ENCODE measurements at regions not wholly inside any gene's neighbourhood (a gene's known extent, or its start where the extent isn't known, plus 50 kb on each side); places are given as distances from the start of the nearest gene placed in this dataset.

GRCh38 chr19:31223740-31224534, 125.3 kb downstream of the TSHZ3 start:
- peak; percentile 88 for DNase-seq (ENCODE audit: low read depth)
- no peak for TF ChIP-seq CTCF (IDR thresholded peaks at IDR 0.05; ENCODE audit: control insufficient read depth, insufficient read depth, low read depth, low read length, missing control alignments)
- H3K4me3 ChIP-seq (ENCODE audit: control insufficient read depth, low read depth, low read length): no peak overlapping the region

GRCh38 chr19:31220540-31220939, 128.7 kb downstream of the TSHZ3 start:
- H3K4me3 ChIP-seq (ENCODE audit: control insufficient read depth, low read depth, low read length): no peak overlapping the region
- DNase-seq (ENCODE audit: low read depth): no peak
- TF ChIP-seq CTCF (IDR thresholded peaks at IDR 0.05; ENCODE audit: control insufficient read depth, insufficient read depth, low read depth, low read length, missing control alignments): no peak

DNA sequence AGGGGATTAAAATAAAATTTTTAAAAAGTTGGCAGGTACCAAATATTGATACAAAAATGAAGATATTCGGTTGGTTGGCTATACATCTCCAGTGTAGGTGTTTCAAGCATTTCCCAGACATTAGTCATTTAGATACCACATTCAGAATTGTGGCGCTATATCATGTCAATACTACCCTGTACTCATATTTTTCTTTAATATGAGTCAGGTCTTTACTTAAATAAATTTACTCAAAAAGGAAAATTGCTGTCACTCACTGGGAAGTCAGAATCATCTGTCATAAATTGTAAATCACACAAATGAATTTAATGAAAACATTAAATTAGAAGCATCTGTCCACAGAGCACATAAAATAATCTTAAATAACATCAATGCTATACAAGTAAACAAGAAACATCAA, 134.2 kb downstream of the TSHZ3 start:
- no peak for TF ChIP-seq CTCF (IDR thresholded peaks at IDR 0.05; ENCODE audit: control insufficient read depth, insufficient read depth, low read depth, low read length, missing control alignments)
- H3K4me3 ChIP-seq (ENCODE audit: control insufficient read depth, low read depth, low read length): no peak overlapping the region
- DNase-seq (ENCODE audit: low read depth): no peak

DNA sequence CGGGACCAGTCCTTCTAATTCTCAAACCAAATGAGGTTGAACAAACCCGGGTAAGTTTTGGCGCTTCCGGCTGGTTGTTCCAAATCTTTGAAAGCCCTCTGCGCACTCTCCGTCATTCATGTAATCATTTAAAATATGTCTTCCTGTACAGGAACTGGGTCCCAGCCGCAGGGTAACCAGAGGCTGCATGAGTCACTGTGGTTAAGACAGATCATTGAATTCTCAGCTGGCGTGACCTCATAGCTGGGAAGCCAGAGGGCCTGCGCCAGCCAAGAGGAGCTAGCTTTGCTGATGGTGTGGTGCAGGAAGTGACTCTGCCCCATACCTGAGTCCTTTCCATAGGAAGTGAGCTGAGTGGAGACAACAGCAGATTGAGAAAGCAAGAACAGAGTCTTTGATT, 135.2 kb downstream of the TSHZ3 start:
- DNase-seq (ENCODE audit: low read depth): peak; percentile 97
- TF ChIP-seq CTCF (IDR thresholded peaks at IDR 0.05; ENCODE audit: control insufficient read depth, insufficient read depth, low read depth, low read length, missing control alignments): no peak
- no peak overlapping the region for H3K4me3 ChIP-seq (ENCODE audit: control insufficient read depth, low read depth, low read length)

DNA sequence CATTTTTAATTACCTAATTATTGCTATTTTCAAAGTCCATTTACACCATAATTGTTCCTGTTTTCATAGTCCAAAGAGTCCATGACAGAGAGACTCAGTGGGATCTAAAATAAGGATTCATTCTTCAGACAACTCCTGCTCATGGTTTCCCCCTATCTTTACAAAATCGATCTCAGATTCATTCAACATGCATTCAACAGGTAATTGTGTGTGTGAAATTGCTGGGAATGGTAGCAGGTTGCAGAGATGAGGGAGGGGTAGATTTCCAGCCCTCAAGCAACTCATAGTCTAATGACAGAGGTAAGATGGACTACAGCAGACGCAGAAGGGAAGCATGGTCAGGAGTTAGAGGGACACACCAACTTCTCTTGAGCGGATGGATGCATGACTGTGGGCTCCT, 138.1 kb downstream of the TSHZ3 start:
- no peak for DNase-seq (ENCODE audit: low read depth)
- TF ChIP-seq CTCF (IDR thresholded peaks at IDR 0.05; ENCODE audit: control insufficient read depth, insufficient read depth, low read depth, low read length, missing control alignments): no peak
- H3K4me3 ChIP-seq (ENCODE audit: control insufficient read depth, low read depth, low read length): no peak overlapping the region

GRCh38 chr19:31205887-31206518, 143.2 kb downstream of the TSHZ3 start:
- no peak overlapping the region for H3K4me3 ChIP-seq (ENCODE audit: control insufficient read depth, low read depth, low read length)
- DNase-seq (ENCODE audit: low read depth): no peak
- TF ChIP-seq CTCF (IDR thresholded peaks at IDR 0.05; ENCODE audit: control insufficient read depth, insufficient read depth, low read depth, low read length, missing control alignments): no peak
